ENCODE measurements at regions not wholly inside any gene's neighbourhood (a gene's known extent, or its start where the extent isn't known, plus 50 kb on each side); places are given as distances from the start of the nearest gene placed in this dataset.

- TF ChIP-seq CTCF (conservative IDR thresholded peaks at IDR 0.05; ENCODE audit: low read depth, low read length) (no peak), EZH2phosphoT487 (IDR thresholded peaks at IDR 0.05; ENCODE audit: borderline replicate concordance, low read length) (no peak)
Measured at GRCh38 chr4:152248347-152248746, 287.5 kb downstream of the FBXW7 start.

Data from PC-3 (cell line).